22Rv1 (cell line): ENCODE measurements at regions not wholly inside any gene's neighbourhood (a gene's known extent, or its start where the extent isn't known, plus 50 kb on each side); places are given as distances from the start of the nearest gene placed in this dataset.

Experiments used
- H3K27ac ChIP-seq: fragments of 450-650 bp; 2 replicates; pipeline ENCODE4 v1.5.1; 2017
- CTCF ChIP-seq: fragments of 450-650 bp; IDR thresholded peaks from 2 replicates; pipeline ENCODE4 v1.5.1; 2017; ENCODE audit warnings: mild to moderate bottlenecking
- ZFX ChIP-seq: fragments of 450-650 bp; IDR thresholded peaks from 2 replicates; pipeline ENCODE4 v1.6.1; 2017; ENCODE audit warnings: antibody characterized with exemption, borderline replicate concordance

- H3K27ac ChIP-seq = no peak overlapping the region
- no peak for TF ChIP-seq ZFX
- TF ChIP-seq CTCF = no peak
These were observed 79.9 kb upstream of the RNF32 start for GRCh38 chr7:156560696-156561095.

- H3K27ac ChIP-seq = no peak overlapping the region
- TF ChIP-seq ZFX = no peak
- TF ChIP-seq CTCF = peak; percentile 76
These were observed 80.5 kb upstream of the RNF32 start for GRCh38 chr7:156560075-156560474.

- no peak for TF ChIP-seq CTCF
- no peak for TF ChIP-seq ZFX
- no peak overlapping the region for H3K27ac ChIP-seq
These were observed 81.6 kb upstream of the RNF32 start for GRCh38 chr7:156559001-156559400.

- no peak overlapping the region for H3K27ac ChIP-seq
- TF ChIP-seq CTCF (no peak), ZFX (no peak)
These were observed 82.4 kb upstream of the RNF32 start for GRCh38 chr7:156558198-156558597.

GRCh38 chr7:156556083-156556482 lies 84.5 kb upstream of the RNF32 start:
- H3K27ac ChIP-seq = no peak overlapping the region
- no peak for TF ChIP-seq ZFX

- no peak overlapping the region for H3K27ac ChIP-seq
- no peak for TF ChIP-seq ZFX
- TF ChIP-seq CTCF = no peak
These were observed 86.1 kb upstream of the RNF32 start for GRCh38 chr7:156554488-156554887.

GRCh38 chr7:156549636-156550035 lies 90.9 kb upstream of the RNF32 start:
- no peak overlapping the region for H3K27ac ChIP-seq
- no peak for TF ChIP-seq ZFX
- no peak for TF ChIP-seq CTCF

GRCh38 chr7:156547884-156548561 lies 92.6 kb upstream of the RNF32 start:
- no peak overlapping the region for H3K27ac ChIP-seq
- TF ChIP-seq ZFX = no peak
- no peak for TF ChIP-seq CTCF
